Smooth muscle cell (in vitro differentiated cells): ENCODE measurements at regions not wholly inside any gene's neighbourhood (a gene's known extent, or its start where the extent isn't known, plus 50 kb on each side); places are given as distances from the start of the nearest gene placed in this dataset.

Experiments
- DNase-seq: peaks from one replicate; lab custom pipeline; 2025; ENCODE audit not compliant: unreplicated experiment; lab: John Stamatoyannopoulos, UW
- H2AFZ ChIP-seq: fragments of 200-600 bp; sonication (generic); 2 replicates; pipeline ENCODE4 v1.6.0; 2016; ENCODE audit warnings: antibody characterized with exemption, low read depth, mild to moderate bottlenecking
- H3F3A ChIP-seq: fragments of 200-600 bp; sonication (generic); 2 replicates; pipeline ENCODE4 v1.6.0; 2017; ENCODE audit warnings: antibody characterized with exemption, low read depth
- H3K27ac ChIP-seq: fragments of 200-600 bp; sonication (generic); 2 replicates; pipeline ENCODE4 v1.5.1; 2016; ENCODE audit warnings: low read depth, mild to moderate bottlenecking
- H3K27me3 ChIP-seq: fragments of 200-600 bp; sonication (generic); 2 replicates; pipeline ENCODE4 v1.6.1; 2016; ENCODE audit warnings: low read depth, mild to moderate bottlenecking
- H3K36me3 ChIP-seq: fragments of 200-600 bp; sonication (generic); 2 replicates; pipeline ENCODE4 v1.5.1; 2016; ENCODE audit warnings: low read depth
- H3K4me1 ChIP-seq: fragments of 200-600 bp; sonication (generic); 2 replicates; pipeline ENCODE4 v1.5.1; 2016; ENCODE audit warnings: low read depth
- H3K4me2 ChIP-seq: fragments of 200-600 bp; sonication (generic); 2 replicates; pipeline ENCODE4 v1.6.0; 2016; ENCODE audit warnings: mild to moderate bottlenecking
- H3K4me3 ChIP-seq: fragments of 200-600 bp; sonication (generic); 2 replicates; pipeline ENCODE4 v1.5.1; 2016; ENCODE audit warnings: mild to moderate bottlenecking
- H3K79me2 ChIP-seq: fragments of 200-600 bp; sonication (generic); 2 replicates; pipeline ENCODE4 v1.6.0; 2016; ENCODE audit warnings: low read depth, mild to moderate bottlenecking
- H3K9ac ChIP-seq: fragments of 200-600 bp; sonication (generic); 2 replicates; pipeline ENCODE4 v1.6.0; 2016; ENCODE audit warnings: low read depth
- H3K9me3 ChIP-seq: fragments of 200-600 bp; sonication (generic); replicated peaks from 2 replicates; pipeline ENCODE4 v1.5.1; 2016; ENCODE audit warnings: low read depth
- H4K20me1 ChIP-seq: fragments of 200-600 bp; sonication (generic); 2 replicates; pipeline ENCODE4 v1.6.0; 2016; ENCODE audit warnings: low read depth
- CTCF ChIP-seq: fragments of 200-600 bp; sonication (generic); IDR thresholded peaks from 2 replicates; pipeline ENCODE4 v1.5.1; 2017; ENCODE audit warnings: borderline replicate concordance, mild to moderate bottlenecking, antibody characterized with exemption; ENCODE audit not compliant: insufficient read depth, poor library complexity, severe bottlenecking
- WGBS: methylation state at CpG from one replicate; pipeline ENCODE4 v1.1.7; 2016; ENCODE audit warnings: low lambda C conversion rate; 5-methylcytosine and 5-hydroxymethylcytosine counted together

- 5% methylated on average over 84 of the region's 92 CpGs for WGBS
- Histone ChIP-seq H3K27me3 (peaks cover 49% of the 10 kb centered on the region), H3K9me3 (no peaks in the 10 kb centered on the region), H3K4me3 (peak overlapping the region; percentile 53), H3K36me3 (no peaks in the 10 kb centered on the region), H3F3A (peaks cover 5% of the 10 kb centered on the region), H3K27ac (no peak overlapping the region), H3K9ac (no peak overlapping the region), H4K20me1 (no peaks in the 10 kb centered on the region), H3K4me2 (peak overlapping the region; percentile 88), H3K79me2 (no peaks in the 10 kb centered on the region), H2AFZ (peak overlapping the region; percentile 92), H3K4me1 (peaks cover 32% of the 10 kb centered on the region)
- DNase-seq = no peak
- TF ChIP-seq CTCF = no peak
Observed at GRCh38 chr14:101458741-101459550, 102.3 kb upstream of the DIO3 start.

GRCh38 chr14:101459551-101459900 is 101.8 kb upstream of the DIO3 start:
- Histone ChIP-seq H2AFZ (peak overlapping the region; percentile 92), H3K27ac (no peak overlapping the region), H3K9me3 (no peaks in the 10 kb centered on the region), H3K27me3 (peaks cover 49% of the 10 kb centered on the region), H3K4me3 (peak overlapping the region; percentile 53), H3K36me3 (no peaks in the 10 kb centered on the region), H3K79me2 (no peaks in the 10 kb centered on the region), H3F3A (peaks cover under 1% of the 10 kb centered on the region), H4K20me1 (no peaks in the 10 kb centered on the region), H3K4me2 (peak overlapping the region; percentile 88), H3K9ac (no peak overlapping the region), H3K4me1 (peaks cover 32% of the 10 kb centered on the region)
- no peak for TF ChIP-seq CTCF
- WGBS = 28% methylated on average over 14 of the region's 14 CpGs
- no peak for DNase-seq

GRCh38 chr14:101460521-101460920 is 100.8 kb upstream of the DIO3 start:
- Histone ChIP-seq H3K9me3 (no peaks in the 10 kb centered on the region), H3K9ac (no peak overlapping the region), H3K4me2 (no peak overlapping the region), H2AFZ (no peak overlapping the region), H3K79me2 (no peaks in the 10 kb centered on the region), H3K36me3 (no peaks in the 10 kb centered on the region), H3K4me3 (no peak overlapping the region), H3K27me3 (peaks cover 49% of the 10 kb centered on the region), H4K20me1 (no peaks in the 10 kb centered on the region), H3K27ac (no peak overlapping the region), H3F3A (no peaks in the 10 kb centered on the region), H3K4me1 (peaks cover 32% of the 10 kb centered on the region)
- WGBS = 85% methylated on average over 6 of the region's 6 CpGs
- DNase-seq = no peak
- no peak for TF ChIP-seq CTCF
